ENCODE measurements at regions not wholly inside any gene's neighbourhood (a gene's known extent, or its start where the extent isn't known, plus 50 kb on each side); places are given as distances from the start of the nearest gene placed in this dataset.

DNA sequence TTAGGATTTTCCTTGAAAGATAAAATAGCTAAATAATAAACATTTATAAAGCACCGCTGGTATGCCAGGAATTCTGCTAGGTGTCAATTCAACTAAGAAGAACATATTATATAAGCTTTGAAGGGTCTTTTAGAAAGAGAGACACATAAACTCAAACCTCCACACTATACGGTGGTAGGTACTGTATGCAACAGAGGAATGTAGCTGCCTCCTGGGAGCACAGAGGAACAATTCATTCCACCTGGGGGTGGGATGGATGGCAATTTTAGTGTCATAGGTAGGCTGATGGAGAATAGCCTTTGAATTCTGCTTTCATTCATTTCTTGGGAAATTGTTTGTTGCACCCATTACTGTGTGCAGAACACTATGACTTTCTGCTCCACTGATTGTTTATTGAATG lies 447.1 kb upstream of the MAP3K7 start:
- intact Hi-C loops (cut with micrococcal nuclease; ENCODE audit: unreplicated experiment) (no loop called here), in situ Hi-C loops (cut with MboI) (no loop called here)
- ChIA-PET RAD21 (ENCODE audit: unreplicated experiment) (no interaction called here), SMC1A (ENCODE audit: uncharacterized antibody, unreplicated experiment) (interaction anchor here (0.7 kb wide), 1 partner anchor 1778 kb away, joined by 3 read pairs; no protein-coding TSS in a partner anchor), CTCF (interaction anchor here (1.0 kb wide), 1 partner anchor 47 kb away, joined by 3 read pairs; no protein-coding TSS in a partner anchor), POLR2A (no interaction called here)
- DNase-seq (ENCODE audit: low read depth, low spot score): no peak
- Histone ChIP-seq H3K27me3 (replicated peaks in 1 of 2; ENCODE audit: control insufficient read depth in 2 of 2, insufficient read depth in 2 of 2, low read length in 1 of 2) (no peaks in the 10 kb centered on the region), H3K36me3 (ENCODE audit: control insufficient read depth in 2 of 2, insufficient read depth in 2 of 2, low read length in 1 of 2) (no peaks in the 10 kb centered on the region), H3K4me2 (ENCODE audit: control insufficient read depth, insufficient read depth) (no peak overlapping the region), H3K4me1 (ENCODE audit: control insufficient read depth, insufficient read depth, low read length) (no peaks in the 10 kb centered on the region), H2AFZ (ENCODE audit: control insufficient read depth, low read depth, low read length) (no peak overlapping the region), H3K9ac (ENCODE audit: control insufficient read depth, insufficient read depth, low read length) (no peak overlapping the region), H3K79me2 (ENCODE audit: control insufficient read depth, insufficient read depth, low read length) (no peaks in the 10 kb centered on the region), H4K20me1 (ENCODE audit: control insufficient read depth, insufficient read depth) (no peaks in the 10 kb centered on the region), H3K27ac (ENCODE audit: control insufficient read depth, insufficient read depth) (no peak overlapping the region), H3K4me3 (no peak overlapping the region), H3K9me3 (replicated peaks; ENCODE audit: control insufficient read depth, insufficient read depth, low read length) (no peaks in the 10 kb centered on the region)
- WGBS (ENCODE audit: insufficient coverage, insufficient replicate concordance, low lambda C conversion rate, missing lambda C conversion rate): 41% methylated on average over 2 of the region's 2 CpGs
- FAIRE-seq: no peak
- no TSS peak for BruUV-seq (replicated peaks)
- no peak for ATAC-seq
- no peak for TF ChIP-seq GABPA (IDR thresholded peaks at IDR 0.05; ENCODE audit: low read depth)
- no peak for TF ChIP-seq PBX3 (IDR thresholded peaks at IDR 0.05; ENCODE audit: insufficient replicate concordance, low read depth, low read length)
- no peak for TF ChIP-seq EP300 (IDR thresholded peaks at IDR 0.05; ENCODE audit: borderline replicate concordance in 1 of 2, control insufficient read depth in 1 of 2, low read depth in 2 of 2, low read length in 2 of 2)
- TF ChIP-seq DPF2 (IDR thresholded peaks at IDR 0.05): no peak
- no peak for TF ChIP-seq GATAD2B (conservative IDR thresholded peaks at IDR 0.05; ENCODE audit: low read depth)
- TF ChIP-seq FOXK2 (IDR thresholded peaks at IDR 0.05): no peak

- H4K20me1 ChIP-seq (ENCODE audit: control insufficient read depth, insufficient read depth): no peaks in the 10 kb centered on the region
- intact Hi-C loops (cut with micrococcal nuclease; ENCODE audit: unreplicated experiment) (no loop called here), in situ Hi-C loops (cut with MboI) (no loop called here)
- H2AFZ ChIP-seq (ENCODE audit: control insufficient read depth, low read depth, low read length): no peak overlapping the region
- FAIRE-seq (no peak), ATAC-seq (no peak), DNase-seq (ENCODE audit: low read depth, low spot score) (no peak)
- no peaks in the 10 kb centered on the region for H3K4me1 ChIP-seq (ENCODE audit: control insufficient read depth, insufficient read depth, low read length)
- SMC1A ChIA-PET (ENCODE audit: uncharacterized antibody, unreplicated experiment): interaction anchor here (0.6 to 1.2 kb wide), 2 partner anchors 25 to 181 kb away, joined by 3 to 4 read pairs; no protein-coding TSS in a partner anchor
- H3K9me3 ChIP-seq (replicated peaks; ENCODE audit: control insufficient read depth, insufficient read depth, low read length): no peaks in the 10 kb centered on the region
- H3K27me3 ChIP-seq (replicated peaks in 1 of 2; ENCODE audit: control insufficient read depth in 2 of 2, insufficient read depth in 2 of 2, low read length in 1 of 2): no peaks in the 10 kb centered on the region
- TF ChIP-seq HDGF (IDR thresholded peaks at IDR 0.05) (no peak), NFXL1 (IDR thresholded peaks at IDR 0.05; ENCODE audit: borderline replicate concordance) (no peak), SREBF1 (IDR thresholded peaks at IDR 0.05; ENCODE audit: low read length) (no peak), RAD21 (IDR thresholded peaks at IDR 0.05; ENCODE audit: insufficient read depth, low read depth, low read length) (no peak), TCF7 (IDR thresholded peaks at IDR 0.05; ENCODE audit: borderline replicate concordance) (no peak), TARDBP (IDR thresholded peaks at IDR 0.05; ENCODE audit: borderline replicate concordance) (no peak)
- no peaks in the 10 kb centered on the region for H3K79me2 ChIP-seq (ENCODE audit: control insufficient read depth, insufficient read depth, low read length)
- no peak overlapping the region for H3K4me3 ChIP-seq
- H3K9ac ChIP-seq (ENCODE audit: control insufficient read depth, insufficient read depth, low read length): no peak overlapping the region
- RAD21 ChIA-PET (ENCODE audit: unreplicated experiment): interaction anchor here (0.9 kb wide), 1 partner anchor 91 kb away, joined by 3 read pairs; no protein-coding TSS in a partner anchor
- no peak overlapping the region for H3K4me2 ChIP-seq (ENCODE audit: control insufficient read depth, insufficient read depth)
- POLR2A ChIA-PET: no interaction called here
- H3K36me3 ChIP-seq (ENCODE audit: control insufficient read depth in 2 of 2, insufficient read depth in 2 of 2, low read length in 1 of 2): no peaks in the 10 kb centered on the region
- CTCF ChIA-PET: interaction anchor here (0.8 kb wide), 1 partner anchor 49 kb away, joined by 3 read pairs; no protein-coding TSS in a partner anchor
- BruUV-seq (replicated peaks): no TSS peak
- no peak overlapping the region for H3K27ac ChIP-seq (ENCODE audit: control insufficient read depth, insufficient read depth)
- WGBS (ENCODE audit: insufficient coverage, insufficient replicate concordance, low lambda C conversion rate, missing lambda C conversion rate): 14% methylated on average over 4 of the region's 4 CpGs
Measured at GRCh38 chr6:91031581-91031980, 444.7 kb upstream of the MAP3K7 start.

All from GM12878 (cell line).